ENCODE measurements at regions not wholly inside any gene's neighbourhood (a gene's known extent, or its start where the extent isn't known, plus 50 kb on each side); places are given as distances from the start of the nearest gene placed in this dataset.

DNA sequence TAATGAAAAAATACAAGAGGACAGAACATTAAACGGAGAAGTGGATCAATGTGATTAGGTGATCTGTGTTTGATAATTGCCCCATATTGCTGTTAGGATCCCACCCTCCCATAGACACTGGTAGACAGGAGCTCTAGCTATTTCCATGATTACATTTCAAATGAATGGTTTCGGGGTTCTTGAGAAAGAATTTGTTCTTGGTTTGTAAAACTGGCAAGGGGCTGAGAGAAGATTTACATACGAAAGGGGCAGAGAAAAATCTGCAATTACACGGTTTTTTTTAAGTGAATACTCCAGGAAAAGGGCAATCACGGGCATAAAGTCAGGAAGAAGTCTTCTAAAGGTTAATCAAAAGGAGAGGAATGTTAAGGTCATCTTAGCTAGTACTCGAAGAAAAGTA, 2125.7 kb upstream of the PCDH20 start:
- no peaks in the 10 kb centered on the region for H3K36me3 ChIP-seq
- H3K27me3 ChIP-seq: no peaks in the 10 kb centered on the region
- no peak overlapping the region for H3K27ac ChIP-seq
- H3K4me1 ChIP-seq: no peaks in the 10 kb centered on the region
- no peaks in the 10 kb centered on the region for H3K9me3 ChIP-seq
- TF ChIP-seq, protein P1, sequence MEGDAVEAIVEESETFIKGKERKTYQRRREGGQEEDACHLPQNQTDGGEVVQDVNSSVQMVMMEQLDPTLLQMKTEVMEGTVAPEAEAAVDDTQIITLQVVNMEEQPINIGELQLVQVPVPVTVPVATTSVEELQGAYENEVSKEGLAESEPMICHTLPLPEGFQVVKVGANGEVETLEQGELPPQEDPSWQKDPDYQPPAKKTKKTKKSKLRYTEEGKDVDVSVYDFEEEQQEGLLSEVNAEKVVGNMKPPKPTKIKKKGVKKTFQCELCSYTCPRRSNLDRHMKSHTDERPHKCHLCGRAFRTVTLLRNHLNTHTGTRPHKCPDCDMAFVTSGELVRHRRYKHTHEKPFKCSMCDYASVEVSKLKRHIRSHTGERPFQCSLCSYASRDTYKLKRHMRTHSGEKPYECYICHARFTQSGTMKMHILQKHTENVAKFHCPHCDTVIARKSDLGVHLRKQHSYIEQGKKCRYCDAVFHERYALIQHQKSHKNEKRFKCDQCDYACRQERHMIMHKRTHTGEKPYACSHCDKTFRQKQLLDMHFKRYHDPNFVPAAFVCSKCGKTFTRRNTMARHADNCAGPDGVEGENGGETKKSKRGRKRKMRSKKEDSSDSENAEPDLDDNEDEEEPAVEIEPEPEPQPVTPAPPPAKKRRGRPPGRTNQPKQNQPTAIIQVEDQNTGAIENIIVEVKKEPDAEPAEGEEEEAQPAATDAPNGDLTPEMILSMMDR (IDR thresholded peaks at IDR 0.05): no peak
- TF ChIP-seq EP300 (IDR thresholded peaks at IDR 0.05) (no peak), POLR2AphosphoS5 (IDR thresholded peaks at IDR 0.05) (no peak), POLR2A (IDR thresholded peaks at IDR 0.05) (no peak)
- 53 to 72% methylated on average over 5 to 6 of the region's 6 CpGs for WGBS, 2 donors (ENCODE audit: low coverage in 1 of 2)
- H3K4me3 ChIP-seq: no peak overlapping the region
- no peak for ATAC-seq

DNA sequence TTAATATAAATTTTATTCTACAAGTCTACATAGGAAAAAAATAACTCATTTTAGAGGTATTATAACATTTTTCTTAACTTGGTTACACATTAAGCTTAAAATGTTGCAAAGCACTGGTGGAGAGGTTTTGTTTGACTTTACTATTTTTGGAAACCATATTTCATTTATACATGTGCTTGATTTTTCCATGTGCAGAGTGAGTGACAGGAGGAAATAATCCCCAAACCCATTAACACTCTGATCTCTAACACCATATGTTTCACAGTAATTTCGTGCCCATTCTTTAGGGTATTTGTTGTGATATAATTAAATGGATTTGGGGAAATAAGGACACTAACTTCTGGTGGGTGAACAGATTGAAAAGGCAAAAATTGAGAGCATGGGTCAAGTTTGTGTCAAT, 2124.4 kb upstream of the PCDH20 start:
- H3K4me1 ChIP-seq: no peaks in the 10 kb centered on the region
- 44 to 69% methylated on average over 1 of the region's 1 CpG for WGBS, 2 donors (ENCODE audit: low coverage in 1 of 2)

DNA sequence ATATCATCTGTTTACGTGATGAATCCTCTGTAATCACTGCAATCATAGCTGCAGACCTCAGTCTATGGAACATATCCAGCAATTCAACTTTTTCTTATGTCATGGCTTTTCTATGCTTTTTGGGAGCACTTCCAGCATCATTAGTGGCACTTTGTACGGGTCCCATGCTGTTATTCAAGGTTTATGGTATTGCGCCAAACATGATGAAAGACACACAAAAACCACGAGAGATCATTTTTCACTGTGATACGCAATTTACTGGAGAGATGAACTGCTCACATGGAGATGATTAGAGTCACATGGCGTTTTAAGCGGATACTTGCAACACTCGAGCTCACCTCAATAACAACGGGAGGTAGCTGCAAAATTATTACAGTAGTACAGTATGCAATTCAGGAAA, 2101.7 kb upstream of the PCDH20 start:
- Histone ChIP-seq H3K36me3 (no peaks in the 10 kb centered on the region), H3K27me3 (no peaks in the 10 kb centered on the region), H3K27ac (no peak overlapping the region), H3K4me1 (no peaks in the 10 kb centered on the region), H3K4me3 (no peak overlapping the region), H3K9me3 (no peaks in the 10 kb centered on the region)
- no peak for TF ChIP-seq POLR2AphosphoS5 (IDR thresholded peaks at IDR 0.05)
- no peak for TF ChIP-seq EP300 (IDR thresholded peaks at IDR 0.05)
- TF ChIP-seq POLR2A (IDR thresholded peaks at IDR 0.05): no peak
- TF ChIP-seq, protein P1 (IDR thresholded peaks at IDR 0.05): no peak
- no peak for ATAC-seq
- 38 to 59% methylated on average over 9 of the region's 9 CpGs for WGBS, 2 donors (ENCODE audit: low coverage in 1 of 2)

More for the DNA sequence above, 2124.4 kb upstream of the PCDH20 start:
- no peaks in the 10 kb centered on the region for H3K36me3 ChIP-seq
- H3K27me3 ChIP-seq: no peaks in the 10 kb centered on the region
- no peaks in the 10 kb centered on the region for H3K9me3 ChIP-seq
- no peak for ATAC-seq
- no peak overlapping the region for H3K27ac ChIP-seq
- no peak for TF ChIP-seq POLR2A (IDR thresholded peaks at IDR 0.05)
- no peak overlapping the region for H3K4me3 ChIP-seq

DNA sequence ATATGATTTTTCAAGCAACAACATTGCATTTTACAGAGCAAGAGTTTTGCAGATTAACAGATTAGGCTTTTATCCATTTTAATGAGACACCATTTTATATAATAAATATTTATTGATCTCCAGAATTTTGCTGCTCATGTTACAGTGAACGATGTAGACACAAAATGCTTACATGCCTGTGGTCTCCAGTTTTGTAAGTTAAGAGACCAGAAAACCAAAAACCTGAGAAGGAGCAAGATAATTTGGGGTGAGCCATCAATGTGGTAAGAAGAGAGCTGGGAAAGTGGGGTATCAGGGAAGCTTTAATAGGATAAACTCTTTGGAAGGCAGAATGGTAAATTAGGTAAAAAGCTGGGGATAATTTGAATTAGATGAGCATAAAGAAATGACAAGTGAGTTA, 2100.5 kb upstream of the PCDH20 start:
- no peak overlapping the region for H3K27ac ChIP-seq
- H3K9me3 ChIP-seq: no peaks in the 10 kb centered on the region
- H3K27me3 ChIP-seq: no peaks in the 10 kb centered on the region
- H3K4me3 ChIP-seq: no peak overlapping the region
- 64 to 80% methylated on average over 1 of the region's 1 CpG for WGBS, 2 donors (ENCODE audit: low coverage in 1 of 2)
- H3K36me3 ChIP-seq: no peaks in the 10 kb centered on the region
- H3K4me1 ChIP-seq: no peaks in the 10 kb centered on the region
- TF ChIP-seq, protein P1 (IDR thresholded peaks at IDR 0.05): no peak
- TF ChIP-seq POLR2A (IDR thresholded peaks at IDR 0.05): no peak
- no peak for TF ChIP-seq EP300 (IDR thresholded peaks at IDR 0.05)
- no peak for TF ChIP-seq POLR2AphosphoS5 (IDR thresholded peaks at IDR 0.05)
- ATAC-seq: no peak

DNA sequence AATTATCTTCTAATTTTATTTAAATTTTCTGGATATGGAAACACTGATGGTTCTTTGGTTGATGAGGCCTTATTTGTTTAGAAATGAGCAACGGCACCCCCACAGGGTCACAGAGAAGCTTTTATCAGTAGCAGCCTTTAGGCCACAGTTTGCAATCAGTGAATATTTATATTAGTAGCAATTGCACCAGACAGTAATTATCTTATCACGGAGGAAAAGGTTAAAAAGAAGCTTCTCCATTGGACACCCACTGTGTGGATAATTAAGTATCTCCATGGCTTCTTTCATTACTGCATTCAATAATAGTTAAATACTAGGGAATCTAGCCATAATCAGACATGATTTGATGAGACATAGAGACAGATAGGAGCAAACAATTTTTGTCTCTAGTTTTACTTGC, 2099.2 kb upstream of the PCDH20 start:
- no peaks in the 10 kb centered on the region for H3K36me3 ChIP-seq
- H3K27me3 ChIP-seq: no peaks in the 10 kb centered on the region
- no peaks in the 10 kb centered on the region for H3K4me1 ChIP-seq
- H3K4me3 ChIP-seq: no peak overlapping the region
- WGBS, 2 donors (ENCODE audit: low coverage in 1 of 2): 56 to 81% methylated on average over 2 of the region's 2 CpGs
- TF ChIP-seq EP300 (IDR thresholded peaks at IDR 0.05): no peak
- TF ChIP-seq, protein P1 (IDR thresholded peaks at IDR 0.05): no peak
- TF ChIP-seq POLR2A (IDR thresholded peaks at IDR 0.05): no peak
- TF ChIP-seq POLR2AphosphoS5 (IDR thresholded peaks at IDR 0.05): no peak
- no peaks in the 10 kb centered on the region for H3K9me3 ChIP-seq
- no peak for ATAC-seq
- no peak overlapping the region for H3K27ac ChIP-seq

Measured in gastroesophageal sphincter (tissue), 4 donors.